Esophagus squamous epithelium (tissue), 5 donors: ENCODE measurements at regions not wholly inside any gene's neighbourhood (a gene's known extent, or its start where the extent isn't known, plus 50 kb on each side); places are given as distances from the start of the nearest gene placed in this dataset.

Experiments
- DNase-seq: peaks from one replicate; lab custom pipeline; 2025; lab: John Stamatoyannopoulos, UW
- H3K27ac ChIP-seq, 4 donors: fragments of 200-600 bp; sonication (generic); one replicate each; pipeline ENCODE4 v1.5.1; 2016 to 2019; ENCODE audit warnings: mild to moderate bottlenecking in 1 of 4
- H3K27me3 ChIP-seq, 4 donors: fragments of 200-600 bp; sonication (generic); 1 replicate in 3 of 4; 2 replicates in 1 of 4; pipeline versions ENCODE4 v1.5.1 to v1.6.0; 2017 to 2021; ENCODE audit warnings: antibody characterized with exemption in 1 of 4
- H3K36me3 ChIP-seq, 3 donors: fragments of 200-600 bp; sonication (generic); one replicate each; pipeline ENCODE4 v1.5.1; 2016 to 2019
- H3K4me1 ChIP-seq, 3 donors: fragments of 200-600 bp; sonication (generic); one replicate each; pipeline ENCODE4 v1.5.1; 2017 to 2019
- H3K4me3 ChIP-seq, 4 donors: fragments of 200-600 bp; sonication (generic); 1 replicate in 3 of 4; 2 replicates in 1 of 4; pipeline ENCODE4 v1.5.1; 2016 to 2019; ENCODE audit warnings: mild to moderate bottlenecking in 2 of 4, moderate library complexity in 1 of 4
- H3K9me3 ChIP-seq, 3 donors: fragments of 200-600 bp; sonication (generic); one replicate each; pipeline ENCODE4 v1.5.1; 2016 to 2019
- CTCF ChIP-seq, 6 experiments: fragments of 450-650 bp in 4 of 6; fragments of 200-600 bp in 2 of 6; sonication (generic) in 2 of 6; IDR thresholded peaks; one replicate each; pipeline ENCODE4 v1.5.1; 2016 to 2019; ENCODE audit warnings: antibody characterized with exemption in 6 of 6, mild to moderate bottlenecking in 4 of 6, moderate library complexity in 4 of 6
- POLR2A ChIP-seq, 4 donors: fragments of 450-650 bp; IDR thresholded peaks; one replicate each; pipeline ENCODE4 v1.6.1; 2017; ENCODE audit warnings: antibody characterized with exemption in 4 of 4, mild to moderate bottlenecking in 4 of 4, moderate library complexity in 3 of 4
- WGBS, 2 donors: methylation state at CpG; one replicate each; pipeline ENCODE4 v1.1.5; 2018; 5-methylcytosine and 5-hydroxymethylcytosine counted together
- intact Hi-C: fragments of 100-400 bp; cut with DNase I; formaldehyde crosslinking; loops from one replicate; pipeline ENCODE4 v1.15.0; 2022
- donor health status: DM: yes; HTN: yes; CAD: no.

- Histone ChIP-seq H3K4me3 (no peak overlapping the region), H3K36me3 (no peaks in the 10 kb centered on the region), H3K27ac (no peak overlapping the region), H3K27me3 (no peaks in the 10 kb centered on the region), H3K9me3 (no peaks in the 10 kb centered on the region), H3K4me1 (no peaks in the 10 kb centered on the region)
- no peak for DNase-seq
- TF ChIP-seq POLR2A (IDR thresholded peaks at IDR 0.05) (no peak), CTCF (IDR thresholded peaks at IDR 0.05) (no peak)
- 75 to 81% methylated on average over 5 of the region's 5 CpGs for WGBS, 2 donors
- intact Hi-C loops = no loop called here
Observed at GRCh38 chr6:81682858-81683620, 69.4 kb downstream of the TENT5A start.

- Histone ChIP-seq H3K4me3 (no peak overlapping the region), H3K9me3 (no peaks in the 10 kb centered on the region), H3K4me1 (no peaks in the 10 kb centered on the region), H3K27ac (no peak overlapping the region), H3K27me3 (no peaks in the 10 kb centered on the region), H3K36me3 (no peaks in the 10 kb centered on the region)
- no peak for DNase-seq
- TF ChIP-seq CTCF (IDR thresholded peaks at IDR 0.05) (no peak), POLR2A (IDR thresholded peaks at IDR 0.05) (no peak)
- intact Hi-C loops = no loop called here
Observed at GRCh38 chr6:81682235-81682795, 70.2 kb downstream of the TENT5A start.

GRCh38 chr6:81669445-81669844 is 83.0 kb downstream of the TENT5A start:
- WGBS, 2 donors = 65% methylated on average over 2 of the region's 2 CpGs
- intact Hi-C loops = no loop called here
- TF ChIP-seq CTCF (IDR thresholded peaks at IDR 0.05) = no peak
- TF ChIP-seq POLR2A (IDR thresholded peaks at IDR 0.05) = no peak

GRCh38 chr6:81668615-81669047 is 83.8 kb downstream of the TENT5A start:
- intact Hi-C loops = no loop called here
- H3K27ac ChIP-seq = no peak overlapping the region
- no peak for DNase-seq
- no peaks in the 10 kb centered on the region for H3K9me3 ChIP-seq
- no peaks in the 10 kb centered on the region for H3K27me3 ChIP-seq
- H3K36me3 ChIP-seq = no peaks in the 10 kb centered on the region
- TF ChIP-seq POLR2A (IDR thresholded peaks at IDR 0.05) (no peak), CTCF (IDR thresholded peaks at IDR 0.05) (no peak)
- no peaks in the 10 kb centered on the region for H3K4me1 ChIP-seq
- WGBS, 2 donors = 62 to 100% methylated on average over 1 of the region's 1 CpG
- H3K4me3 ChIP-seq = no peak overlapping the region

More at GRCh38 chr6:81669445-81669844, 83.0 kb downstream of the TENT5A start:
- no peak overlapping the region for H3K27ac ChIP-seq
- no peaks in the 10 kb centered on the region for H3K4me1 ChIP-seq
- H3K9me3 ChIP-seq = no peaks in the 10 kb centered on the region
- H3K27me3 ChIP-seq = no peaks in the 10 kb centered on the region
- H3K4me3 ChIP-seq = no peak overlapping the region
- no peak for DNase-seq
- no peaks in the 10 kb centered on the region for H3K36me3 ChIP-seq

GRCh38 chr6:81666481-81666880 is 86.0 kb downstream of the TENT5A start:
- no peak overlapping the region for H3K27ac ChIP-seq
- H3K27me3 ChIP-seq = no peaks in the 10 kb centered on the region
- H3K9me3 ChIP-seq = no peaks in the 10 kb centered on the region
- no peak overlapping the region for H3K4me3 ChIP-seq
- TF ChIP-seq CTCF (IDR thresholded peaks at IDR 0.05) (no peak), POLR2A (IDR thresholded peaks at IDR 0.05) (no peak)
- H3K4me1 ChIP-seq = no peaks in the 10 kb centered on the region
- intact Hi-C loops = no loop called here
- no peaks in the 10 kb centered on the region for H3K36me3 ChIP-seq
- WGBS, 2 donors = 86 to 92% methylated on average over 1 of the region's 1 CpG
- DNase-seq = no peak
